GM18867 (cell line): ENCODE measurements at regions not wholly inside any gene's neighbourhood (a gene's known extent, or its start where the extent isn't known, plus 50 kb on each side); places are given as distances from the start of the nearest gene placed in this dataset.

Experiments used
- ATAC-seq: cut with Tn5 transposase; IDR thresholded peaks from one replicate; pipeline ENCODE4 v1.9.1; 2021; ENCODE audit warnings: mild to moderate bottlenecking, moderate library complexity; ENCODE audit not compliant: unreplicated experiment

DNA sequence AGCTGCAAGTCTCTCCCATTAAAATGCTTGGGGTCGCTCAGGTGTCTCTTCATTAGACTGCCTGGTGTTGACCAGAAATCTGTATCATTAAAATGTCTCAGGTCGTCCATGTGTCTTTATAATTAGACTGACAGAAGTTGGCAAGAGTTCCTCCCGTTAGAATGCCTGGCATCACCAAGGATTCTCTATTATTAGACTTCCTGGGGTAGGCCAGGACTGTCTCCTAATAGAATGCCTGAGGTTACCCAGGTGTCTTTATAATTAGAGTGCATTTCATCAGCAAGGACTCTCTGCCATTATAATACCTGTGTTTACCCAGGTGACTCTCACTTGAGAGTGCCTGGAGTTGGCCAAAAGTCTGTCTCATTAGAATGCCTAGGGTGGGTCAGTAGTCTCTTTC is 1537.2 kb downstream of the UQCRFS1 start:
- ATAC-seq: no peak

- ATAC-seq: no peak
Observed at GRCh38 chr19:27674701-27675100, 1538.2 kb downstream of the UQCRFS1 start.

DNA sequence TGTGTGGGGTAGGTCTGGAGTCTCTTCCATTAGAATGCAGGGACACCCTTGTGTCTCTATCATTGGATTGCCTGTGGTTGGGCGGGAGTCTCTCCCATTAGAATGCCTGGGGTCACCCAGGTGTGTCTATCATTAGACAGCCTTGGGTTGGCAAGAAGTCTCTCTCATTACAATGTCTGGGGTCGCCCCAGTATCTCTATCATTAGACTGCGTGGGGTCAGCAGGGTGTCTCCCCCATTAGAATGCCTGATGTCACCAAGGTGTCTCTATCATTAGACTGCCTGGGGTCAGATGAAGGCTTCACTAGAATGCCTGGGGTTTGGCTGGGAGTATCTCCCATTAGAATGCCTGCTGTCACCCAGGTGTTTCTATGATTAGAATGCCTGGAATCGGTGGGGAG is 1539.0 kb downstream of the UQCRFS1 start:
- no peak for ATAC-seq

GRCh38 chr19:27672309-27673047 is 1540.5 kb downstream of the UQCRFS1 start:
- ATAC-seq: no peak

- ATAC-seq: no peak
Observed at GRCh38 chr19:27671876-27672275, 1541.1 kb downstream of the UQCRFS1 start.

- no peak for ATAC-seq
Observed at GRCh38 chr19:27660428-27660827, 1552.5 kb downstream of the UQCRFS1 start.

- ATAC-seq: no peak
Observed at GRCh38 chr19:27657271-27658051, 1555.5 kb downstream of the UQCRFS1 start.

DNA sequence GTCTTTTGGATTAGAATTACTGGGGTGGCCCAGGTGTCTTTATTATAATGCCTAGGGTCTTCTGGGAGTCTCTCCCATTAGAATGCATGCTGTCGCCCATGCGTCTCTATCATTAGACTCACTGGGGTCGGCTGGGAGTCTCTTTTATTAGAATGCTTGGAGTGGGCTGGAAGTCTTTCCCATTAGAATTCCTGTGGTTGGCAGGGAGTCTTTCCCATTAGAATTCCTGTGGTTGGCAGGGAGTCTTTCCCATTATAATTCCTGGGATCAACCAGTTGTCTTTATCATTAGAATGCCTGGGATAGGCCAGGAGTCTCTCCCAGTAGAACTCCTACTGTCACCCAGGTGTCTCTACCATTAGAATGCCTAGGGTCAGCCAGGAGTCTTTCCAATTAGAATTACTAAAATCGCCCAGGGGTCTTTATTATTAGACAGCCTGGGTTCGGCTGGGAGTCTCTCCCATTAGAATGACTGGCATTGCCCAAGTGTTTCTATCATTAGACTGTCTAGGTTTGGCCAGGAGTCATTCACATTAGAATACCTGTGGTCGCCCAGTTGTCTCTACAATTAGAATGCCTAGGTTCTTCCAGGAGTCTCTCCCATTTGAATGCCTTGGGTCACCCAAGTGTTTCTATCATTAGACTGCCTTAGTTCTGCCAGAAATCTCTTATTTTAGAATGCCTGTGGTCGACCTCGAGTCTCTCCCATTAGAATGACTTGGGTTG is 1558.5 kb downstream of the UQCRFS1 start:
- no peak for ATAC-seq

DNA sequence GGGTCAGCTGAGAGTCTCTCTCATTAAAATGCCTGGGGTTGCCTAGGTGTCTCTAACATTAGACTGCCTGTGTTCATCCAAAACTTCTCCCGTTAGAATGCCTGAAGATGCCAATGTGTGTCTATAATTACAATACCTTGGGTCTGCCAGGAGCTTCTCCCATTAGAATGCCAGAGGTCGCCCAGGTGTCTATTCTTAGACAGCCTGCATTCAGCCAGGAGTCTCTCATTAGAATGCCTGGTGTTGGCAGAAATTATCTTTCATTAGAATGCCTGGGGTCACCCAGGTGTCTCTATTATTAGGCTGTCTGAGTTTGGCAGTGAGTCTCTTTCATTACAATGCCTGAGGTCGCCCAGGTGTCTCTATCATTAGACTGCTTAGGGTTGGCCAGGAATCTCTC is 1560.2 kb downstream of the UQCRFS1 start:
- ATAC-seq: no peak

DNA sequence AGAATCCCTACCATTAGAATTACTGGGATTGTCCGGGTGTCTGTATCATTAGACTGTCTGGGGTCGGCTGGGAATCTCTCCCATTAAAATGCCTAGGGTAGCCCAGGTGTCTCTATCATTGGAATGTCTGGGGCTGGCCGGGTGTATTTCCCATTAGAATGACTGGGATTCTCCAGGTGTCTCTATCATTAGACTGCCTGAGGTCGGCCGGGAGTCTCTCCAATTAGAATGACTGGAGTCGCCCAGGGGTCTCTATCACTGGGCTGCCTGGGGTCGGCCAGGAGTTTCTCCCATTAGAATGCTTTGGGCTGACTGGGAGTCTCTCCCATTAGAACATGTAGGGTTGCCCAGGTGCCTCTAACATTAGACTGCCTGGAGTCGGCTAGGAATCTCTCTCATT is 1560.7 kb downstream of the UQCRFS1 start:
- no peak for ATAC-seq

DNA sequence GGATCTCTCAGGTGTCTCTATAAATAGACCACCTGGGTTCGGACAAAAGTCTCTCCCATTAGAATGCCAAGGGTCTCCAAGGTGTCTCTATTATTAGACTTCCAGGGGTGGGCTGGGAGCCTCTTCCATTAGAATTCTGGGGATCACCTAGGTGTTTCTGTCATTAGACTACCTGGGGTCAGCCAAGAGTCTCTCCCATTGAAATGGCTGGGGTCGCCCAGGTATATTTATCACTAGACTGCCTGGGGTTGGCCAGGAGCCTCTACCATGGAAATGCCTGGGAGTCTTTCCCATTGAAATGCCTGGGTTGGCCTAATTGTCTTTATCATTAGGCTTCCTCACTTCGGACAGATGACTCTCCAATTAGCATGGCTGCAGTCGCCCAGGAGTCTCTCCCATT is 1565.5 kb downstream of the UQCRFS1 start:
- ATAC-seq: no peak

GRCh38 chr19:27635401-27635800 is 1577.5 kb downstream of the UQCRFS1 start:
- ATAC-seq: no peak

- no peak for ATAC-seq
Observed at GRCh38 chr19:27618006-27618405, 1594.9 kb downstream of the UQCRFS1 start.

GRCh38 chr19:27580906-27581305 is 1632.0 kb downstream of the UQCRFS1 start:
- ATAC-seq: no peak
